ENCODE measurements at regions not wholly inside any gene's neighbourhood (a gene's known extent, or its start where the extent isn't known, plus 50 kb on each side); places are given as distances from the start of the nearest gene placed in this dataset.

DNA sequence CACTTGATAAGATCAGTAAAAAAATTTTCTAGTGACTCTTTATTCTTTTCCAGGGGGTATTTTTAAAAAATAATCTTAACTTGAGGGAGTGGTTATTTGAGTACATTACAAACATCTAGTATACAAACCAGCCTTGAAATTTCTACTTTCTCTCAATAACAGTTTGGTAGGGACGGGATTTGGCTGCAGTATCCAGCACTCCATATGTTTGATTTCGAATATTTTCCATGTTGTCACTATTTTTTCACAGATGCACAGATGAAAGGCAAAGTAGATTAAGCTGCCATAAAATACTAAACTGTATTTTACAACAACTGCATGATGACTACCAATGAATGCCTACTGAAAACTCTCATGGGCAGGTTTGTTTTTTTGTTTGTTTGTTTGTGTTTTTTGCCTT is 225.0 kb downstream of the COX7B2 start:
- H3K4me3 ChIP-seq = no peak overlapping the region
- no peaks in the 10 kb centered on the region for H3K36me3 ChIP-seq
- WGBS, 2 donors = 27 to 29% methylated on average over 2 of the region's 2 CpGs
- intact Hi-C loops (cut with DNase I) = no loop called here
- no peak overlapping the region for H3K27ac ChIP-seq
- no peaks in the 10 kb centered on the region for H3K27me3 ChIP-seq
- DNase-seq = no peak
- H3K9me3 ChIP-seq = no peaks in the 10 kb centered on the region
- no peaks in the 10 kb centered on the region for H3K4me1 ChIP-seq
- TF ChIP-seq POLR2A (IDR thresholded peaks at IDR 0.05) = no peak
- no peak for TF ChIP-seq CTCF (IDR thresholded peaks at IDR 0.05)

DNA sequence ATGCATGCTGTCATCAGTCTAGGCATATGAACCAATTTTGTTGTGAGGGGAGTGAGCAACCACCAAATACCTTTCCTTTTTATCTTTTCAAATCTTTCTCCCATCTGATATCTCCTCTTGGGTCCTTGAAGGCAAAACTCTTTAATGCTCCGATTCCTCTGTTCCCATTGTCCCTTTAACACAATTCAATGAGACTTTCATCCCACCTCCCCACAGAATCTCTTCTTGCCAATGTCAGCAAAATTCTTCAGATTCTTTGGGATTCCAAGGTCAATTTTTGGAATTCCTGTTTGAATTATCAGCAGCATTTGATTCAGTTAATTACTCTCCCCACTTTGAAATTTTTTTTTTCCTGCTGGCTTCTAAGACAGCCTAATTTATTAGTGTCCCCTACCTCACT is 232.7 kb downstream of the COX7B2 start:
- TF ChIP-seq POLR2A (IDR thresholded peaks at IDR 0.05) = no peak
- TF ChIP-seq CTCF (IDR thresholded peaks at IDR 0.05) = no peak
- no peaks in the 10 kb centered on the region for H3K36me3 ChIP-seq
- DNase-seq = no peak
- 71 to 83% methylated on average over 1 of the region's 1 CpG for WGBS, 2 donors
- H3K27me3 ChIP-seq = no peaks in the 10 kb centered on the region
- H3K4me1 ChIP-seq = no peaks in the 10 kb centered on the region
- H3K9me3 ChIP-seq = peaks cover 0 to 10% (median 0%) of the 10 kb centered on the region in 3 donors
- H3K27ac ChIP-seq = no peak overlapping the region
- intact Hi-C loops (cut with DNase I) = no loop called here
- no peak overlapping the region for H3K4me3 ChIP-seq

DNA sequence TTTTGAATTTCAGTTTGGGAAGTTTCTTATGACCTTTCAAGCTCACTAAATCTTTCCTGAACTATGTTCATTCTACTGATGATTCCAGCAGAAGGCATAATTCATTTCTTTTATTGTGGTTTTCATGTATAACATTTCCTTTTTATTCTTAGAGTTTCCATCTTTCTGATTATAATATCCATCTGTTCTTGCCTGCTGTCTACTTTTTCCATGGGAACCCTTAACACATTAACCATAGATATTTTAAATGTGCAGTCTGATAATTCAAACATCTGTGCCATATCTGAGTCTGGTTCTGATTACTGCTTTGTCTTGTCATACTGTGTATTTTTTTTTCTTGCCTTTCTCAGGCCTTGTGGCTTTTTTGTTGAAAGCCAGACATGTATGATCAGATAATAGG is 234.7 kb downstream of the COX7B2 start:
- Histone ChIP-seq H3K4me1 (no peaks in the 10 kb centered on the region), H3K4me3 (no peak overlapping the region), H3K9me3 (peaks cover 0 to 10% (median 0%) of the 10 kb centered on the region in 3 donors), H3K27me3 (no peaks in the 10 kb centered on the region), H3K36me3 (no peaks in the 10 kb centered on the region), H3K27ac (no peak overlapping the region)
- DNase-seq = no peak
- intact Hi-C loops (cut with DNase I) = no loop called here
- no peak for TF ChIP-seq CTCF (IDR thresholded peaks at IDR 0.05)
- TF ChIP-seq POLR2A (IDR thresholded peaks at IDR 0.05) = no peak

GRCh38 chr4:46667790-46668189 is 241.3 kb downstream of the COX7B2 start:
- intact Hi-C loops (cut with DNase I) = no loop called here
- no peak for DNase-seq
- Histone ChIP-seq H3K4me1 (no peaks in the 10 kb centered on the region), H3K4me3 (no peak overlapping the region), H3K36me3 (no peaks in the 10 kb centered on the region), H3K9me3 (peaks cover 0 to 6% (median 0%) of the 10 kb centered on the region in 3 donors), H3K27ac (no peak overlapping the region), H3K27me3 (no peaks in the 10 kb centered on the region)
- TF ChIP-seq CTCF (IDR thresholded peaks at IDR 0.05) = no peak
- TF ChIP-seq POLR2A (IDR thresholded peaks at IDR 0.05) = no peak
- WGBS, 2 donors = 50 to 51% methylated on average over 3 of the region's 3 CpGs

- TF ChIP-seq POLR2A (IDR thresholded peaks at IDR 0.05) (no peak), CTCF (IDR thresholded peaks at IDR 0.05) (no peak)
- intact Hi-C loops (cut with DNase I) = no loop called here
- H3K4me1 ChIP-seq = no peaks in the 10 kb centered on the region
- no peak for DNase-seq
- H3K36me3 ChIP-seq = no peaks in the 10 kb centered on the region
- no peak overlapping the region for H3K4me3 ChIP-seq
- no peaks in the 10 kb centered on the region for H3K9me3 ChIP-seq
- WGBS, 2 donors = 55 to 61% methylated on average over 3 of the region's 3 CpGs
- H3K27ac ChIP-seq = no peak overlapping the region
- no peaks in the 10 kb centered on the region for H3K27me3 ChIP-seq
Measured at GRCh38 chr4:46656071-46656470, 253.0 kb downstream of the COX7B2 start.
